ENCODE measurements at regions not wholly inside any gene's neighbourhood (a gene's known extent, or its start where the extent isn't known, plus 50 kb on each side); places are given as distances from the start of the nearest gene placed in this dataset.
A peak's percentile ranks its signal among the peaks of the same experiment; 100 is the strongest.

GRCh38 chr11:131095511-131096185 is 179.4 kb upstream of the SNX19 start:
- H2AFZ ChIP-seq (ENCODE audit: low read length) = no peak overlapping the region
- H3K36me3 ChIP-seq (ENCODE audit: control insufficient read depth, insufficient read depth, low read length) = no peaks in the 10 kb centered on the region
- H3K4me2 ChIP-seq (ENCODE audit: extremely low read depth, insufficient read depth, low read length) = no peak overlapping the region
- H3K27me3 ChIP-seq (ENCODE audit: control insufficient read depth, insufficient read depth, low read length) = no peaks in the 10 kb centered on the region
- no peak overlapping the region for H3K4me3 ChIP-seq (replicated peaks in 1 of 4; ENCODE audit: control extremely low read depth in 1 of 4, insufficient read depth in 1 of 4, low read depth in 3 of 4, low read length in 4 of 4)
- DNase-seq (ENCODE audit: low read depth in 2 of 2) = no peak
- H3K9ac ChIP-seq (ENCODE audit: insufficient read depth, low read length) = no peak overlapping the region
- TF ChIP-seq CTCF (conservative IDR thresholded peaks at IDR 0.05 in 1 of 2, IDR thresholded peaks at IDR 0.05 in 1 of 2; ENCODE audit: low read depth in 1 of 2, low read length in 2 of 2) (no peak), EZH2 (IDR thresholded peaks at IDR 0.05; ENCODE audit: low read length, missing control alignments) (no peak)
- H3K9me3 ChIP-seq (ENCODE audit: control insufficient read depth, insufficient read depth, low read depth, low read length) = no peaks in the 10 kb centered on the region
- no peak overlapping the region for H3K27ac ChIP-seq (ENCODE audit: insufficient read depth, low read length)
- no peaks in the 10 kb centered on the region for H3K79me2 ChIP-seq (ENCODE audit: control insufficient read depth, insufficient read depth, low read length)
- H3K4me1 ChIP-seq (ENCODE audit: control insufficient read depth, extremely low read depth, insufficient read depth, low read length) = peaks cover 6% of the 10 kb centered on the region
- H4K20me1 ChIP-seq (ENCODE audit: control insufficient read depth, extremely low read depth, insufficient read depth, low read length) = no peaks in the 10 kb centered on the region

- no peak for TF ChIP-seq EZH2 (IDR thresholded peaks at IDR 0.05; ENCODE audit: low read length, missing control alignments)
- TF ChIP-seq CTCF (conservative IDR thresholded peaks at IDR 0.05 in 1 of 2, IDR thresholded peaks at IDR 0.05 in 1 of 2; ENCODE audit: low read depth in 1 of 2, low read length in 2 of 2) = no peak
- Histone ChIP-seq H2AFZ (ENCODE audit: low read length) (no peak overlapping the region), H3K79me2 (ENCODE audit: control insufficient read depth, insufficient read depth, low read length) (no peaks in the 10 kb centered on the region), H3K36me3 (ENCODE audit: control insufficient read depth, insufficient read depth, low read length) (no peaks in the 10 kb centered on the region), H3K9me3 (ENCODE audit: control insufficient read depth, insufficient read depth, low read depth, low read length) (no peaks in the 10 kb centered on the region), H3K9ac (ENCODE audit: insufficient read depth, low read length) (no peak overlapping the region), H3K27ac (ENCODE audit: insufficient read depth, low read length) (peak overlapping the region; percentile 60), H3K4me2 (ENCODE audit: extremely low read depth, insufficient read depth, low read length) (no peak overlapping the region), H3K27me3 (ENCODE audit: control insufficient read depth, insufficient read depth, low read length) (no peaks in the 10 kb centered on the region), H3K4me3 (replicated peaks in 1 of 4; ENCODE audit: control extremely low read depth in 1 of 4, insufficient read depth in 1 of 4, low read depth in 3 of 4, low read length in 4 of 4) (no peak overlapping the region), H3K4me1 (ENCODE audit: control insufficient read depth, extremely low read depth, insufficient read depth, low read length) (peaks cover 6% of the 10 kb centered on the region), H4K20me1 (ENCODE audit: control insufficient read depth, extremely low read depth, insufficient read depth, low read length) (no peaks in the 10 kb centered on the region)
- DNase-seq (ENCODE audit: low read depth in 2 of 2) = peak; percentile 34 to 61
Observed at GRCh38 chr11:131099013-131099412, 182.7 kb upstream of the SNX19 start.

- TF ChIP-seq CTCF (conservative IDR thresholded peaks at IDR 0.05 in 1 of 2, IDR thresholded peaks at IDR 0.05 in 1 of 2; ENCODE audit: low read depth in 1 of 2, low read length in 2 of 2) (no peak), EZH2 (IDR thresholded peaks at IDR 0.05; ENCODE audit: low read length, missing control alignments) (no peak)
- Histone ChIP-seq H3K79me2 (ENCODE audit: control insufficient read depth, insufficient read depth, low read length) (no peaks in the 10 kb centered on the region), H3K9me3 (ENCODE audit: control insufficient read depth, insufficient read depth, low read depth, low read length) (no peaks in the 10 kb centered on the region), H4K20me1 (ENCODE audit: control insufficient read depth, extremely low read depth, insufficient read depth, low read length) (no peaks in the 10 kb centered on the region), H3K27me3 (ENCODE audit: control insufficient read depth, insufficient read depth, low read length) (no peaks in the 10 kb centered on the region), H3K4me3 (replicated peaks in 1 of 4; ENCODE audit: control extremely low read depth in 1 of 4, insufficient read depth in 1 of 4, low read depth in 3 of 4, low read length in 4 of 4) (no peak overlapping the region), H3K36me3 (ENCODE audit: control insufficient read depth, insufficient read depth, low read length) (no peaks in the 10 kb centered on the region), H3K9ac (ENCODE audit: insufficient read depth, low read length) (no peak overlapping the region), H3K27ac (ENCODE audit: insufficient read depth, low read length) (peak overlapping the region; percentile 54), H3K4me2 (ENCODE audit: extremely low read depth, insufficient read depth, low read length) (no peak overlapping the region), H3K4me1 (ENCODE audit: control insufficient read depth, extremely low read depth, insufficient read depth, low read length) (peaks cover 6% of the 10 kb centered on the region), H2AFZ (ENCODE audit: low read length) (no peak overlapping the region)
- DNase-seq (ENCODE audit: low read depth in 2 of 2) = peak; percentile 5 to 25
Observed at GRCh38 chr11:131099746-131100145, 183.5 kb upstream of the SNX19 start.
